ENCODE measurements at regions not wholly inside any gene's neighbourhood (a gene's known extent, or its start where the extent isn't known, plus 50 kb on each side); places are given as distances from the start of the nearest gene placed in this dataset.

DNA sequence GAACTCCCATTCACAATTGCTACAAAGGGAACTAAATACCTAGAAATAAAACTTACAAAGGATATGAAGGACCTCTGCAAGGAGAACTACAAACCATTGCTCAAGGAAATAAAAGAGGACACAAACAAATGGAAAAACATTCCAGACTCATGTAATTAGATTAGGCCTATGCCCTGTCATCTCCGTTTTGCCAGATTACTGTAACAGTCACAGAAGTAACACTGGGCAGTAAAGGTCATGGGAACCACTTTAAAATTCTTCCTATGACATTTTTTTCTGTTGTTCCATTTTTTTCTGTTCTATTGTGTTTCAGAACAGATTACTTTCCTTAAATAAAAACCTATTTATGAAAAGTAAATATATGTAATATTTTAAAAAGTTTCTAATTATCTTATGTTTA is 199.4 kb upstream of the CENPE start:
- no peak for TF ChIP-seq FOXA1 (IDR thresholded peaks at IDR 0.05)
- no peak for TF ChIP-seq FOXK2 (IDR thresholded peaks at IDR 0.05)
- no peak for TF ChIP-seq ZNF384 (IDR thresholded peaks at IDR 0.05)
- no peak for TF ChIP-seq ELF4 (IDR thresholded peaks at IDR 0.05)
- no peak for TF ChIP-seq SUZ12 (IDR thresholded peaks at IDR 0.05)
- no peak for TF ChIP-seq TARDBP (IDR thresholded peaks at IDR 0.05)
- TF ChIP-seq FOXM1 (IDR thresholded peaks at IDR 0.05; ENCODE audit: borderline replicate concordance) = no peak
- no peak for TF ChIP-seq SP1 (IDR thresholded peaks at IDR 0.05)
- no peak for TF ChIP-seq L3MBTL2 (conservative IDR thresholded peaks at IDR 0.05)
- TF ChIP-seq, protein P1, sequence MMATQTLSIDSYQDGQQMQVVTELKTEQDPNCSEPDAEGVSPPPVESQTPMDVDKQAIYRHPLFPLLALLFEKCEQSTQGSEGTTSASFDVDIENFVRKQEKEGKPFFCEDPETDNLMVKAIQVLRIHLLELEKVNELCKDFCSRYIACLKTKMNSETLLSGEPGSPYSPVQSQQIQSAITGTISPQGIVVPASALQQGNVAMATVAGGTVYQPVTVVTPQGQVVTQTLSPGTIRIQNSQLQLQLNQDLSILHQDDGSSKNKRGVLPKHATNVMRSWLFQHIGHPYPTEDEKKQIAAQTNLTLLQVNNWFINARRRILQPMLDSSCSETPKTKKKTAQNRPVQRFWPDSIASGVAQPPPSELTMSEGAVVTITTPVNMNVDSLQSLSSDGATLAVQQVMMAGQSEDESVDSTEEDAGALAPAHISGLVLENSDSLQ (IDR thresholded peaks at IDR 0.05) = no peak
- TF ChIP-seq BHLHE40 (IDR thresholded peaks at IDR 0.05; ENCODE audit: borderline replicate concordance) = no peak

Data from HEK293T (cell line).